ENCODE measurements at regions not wholly inside any gene's neighbourhood (a gene's known extent, or its start where the extent isn't known, plus 50 kb on each side); places are given as distances from the start of the nearest gene placed in this dataset.

GRCh38 chr1:240018617-240019016, 73.1 kb upstream of the FMN2 start:
- TF ChIP-seq POLR2A (IDR thresholded peaks at IDR 0.05) (no peak), CTCF (IDR thresholded peaks at IDR 0.05) (no peak)
